ENCODE measurements at regions not wholly inside any gene's neighbourhood (a gene's known extent, or its start where the extent isn't known, plus 50 kb on each side); places are given as distances from the start of the nearest gene placed in this dataset.

DNA sequence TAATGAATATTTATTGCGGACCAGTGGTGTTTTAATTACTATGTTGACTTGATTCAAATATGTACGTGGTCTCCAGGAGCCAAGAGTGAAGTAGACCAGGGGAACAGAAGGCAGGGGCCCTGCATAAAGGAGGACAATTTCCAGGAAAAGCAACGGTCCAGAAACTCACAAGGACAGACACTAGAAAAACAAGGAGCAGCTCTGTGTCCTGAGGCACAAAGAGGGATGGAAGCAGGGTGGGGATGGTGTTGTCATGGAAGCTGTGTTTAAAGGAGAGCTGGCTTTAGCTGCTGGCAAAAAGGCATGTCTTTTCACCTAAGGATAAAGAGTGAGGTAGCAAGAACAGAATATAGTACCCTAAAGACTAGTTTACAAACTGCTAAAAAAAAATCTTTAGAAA is 254.1 kb upstream of the TENM3 start:
- Histone ChIP-seq H3K27me3 (ENCODE audit: control insufficient read depth, insufficient read depth, low read length) (no peaks in the 10 kb centered on the region), H3K9me3 (replicated peaks; ENCODE audit: control insufficient read depth, low read depth, low read length) (no peaks in the 10 kb centered on the region), H3K36me3 (ENCODE audit: control insufficient read depth, insufficient read depth, low read length) (no peaks in the 10 kb centered on the region), H3K4me3 (ENCODE audit: low read length) (no peak overlapping the region), H3K4me1 (ENCODE audit: control insufficient read depth, insufficient read depth, low read length) (no peaks in the 10 kb centered on the region), H3K27ac (ENCODE audit: low read length) (no peak overlapping the region)
- DNase-seq, result no peak
- 43% methylated on average over 2 of the region's 3 CpGs for WGBS (ENCODE audit: insufficient coverage)

DNA sequence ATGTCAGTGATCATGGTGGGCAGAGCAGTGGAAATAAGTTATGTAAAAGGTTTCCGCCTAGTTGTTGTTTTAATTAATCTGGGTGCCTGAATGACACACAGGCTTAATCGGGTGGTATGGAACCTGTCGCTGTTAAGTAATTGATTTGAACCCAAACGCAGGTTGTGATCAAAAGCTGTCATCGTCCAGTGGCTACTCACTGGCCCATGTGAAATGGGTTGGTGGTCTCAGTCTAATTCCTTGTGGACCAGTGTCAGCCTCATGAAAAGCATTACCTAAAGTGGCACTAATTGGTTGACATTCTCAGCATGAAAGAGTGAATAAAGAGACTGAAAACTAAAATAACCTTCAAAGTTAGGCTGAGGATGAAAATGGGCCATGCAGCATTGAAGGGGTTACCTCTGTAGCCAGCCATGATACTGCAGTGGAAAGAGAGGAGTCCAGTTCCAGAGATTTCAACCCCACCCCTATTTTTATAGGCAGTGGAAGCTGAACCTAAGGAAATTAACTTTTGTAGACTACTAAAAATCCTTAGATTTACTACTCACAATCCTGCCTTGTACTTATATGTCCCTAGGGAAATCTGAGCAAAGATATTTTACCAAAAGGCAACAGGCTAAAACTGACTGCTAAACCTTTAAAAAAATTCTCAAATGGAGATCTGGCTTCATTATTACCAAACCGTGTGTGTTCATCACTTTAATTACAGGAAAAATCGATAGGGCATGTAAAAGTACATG is 251.7 kb upstream of the TENM3 start:
- H3K4me3 ChIP-seq (ENCODE audit: low read length), result no peak overlapping the region
- 63% methylated on average over 5 of the region's 7 CpGs for WGBS (ENCODE audit: insufficient coverage)
- H3K4me1 ChIP-seq (ENCODE audit: control insufficient read depth, insufficient read depth, low read length), result no peaks in the 10 kb centered on the region
- peak; percentile 48 for DNase-seq
- no peaks in the 10 kb centered on the region for H3K27me3 ChIP-seq (ENCODE audit: control insufficient read depth, insufficient read depth, low read length)
- H3K36me3 ChIP-seq (ENCODE audit: control insufficient read depth, insufficient read depth, low read length), result no peaks in the 10 kb centered on the region
- no peaks in the 10 kb centered on the region for H3K9me3 ChIP-seq (replicated peaks; ENCODE audit: control insufficient read depth, low read depth, low read length)
- no peak overlapping the region for H3K27ac ChIP-seq (ENCODE audit: low read length)

DNA sequence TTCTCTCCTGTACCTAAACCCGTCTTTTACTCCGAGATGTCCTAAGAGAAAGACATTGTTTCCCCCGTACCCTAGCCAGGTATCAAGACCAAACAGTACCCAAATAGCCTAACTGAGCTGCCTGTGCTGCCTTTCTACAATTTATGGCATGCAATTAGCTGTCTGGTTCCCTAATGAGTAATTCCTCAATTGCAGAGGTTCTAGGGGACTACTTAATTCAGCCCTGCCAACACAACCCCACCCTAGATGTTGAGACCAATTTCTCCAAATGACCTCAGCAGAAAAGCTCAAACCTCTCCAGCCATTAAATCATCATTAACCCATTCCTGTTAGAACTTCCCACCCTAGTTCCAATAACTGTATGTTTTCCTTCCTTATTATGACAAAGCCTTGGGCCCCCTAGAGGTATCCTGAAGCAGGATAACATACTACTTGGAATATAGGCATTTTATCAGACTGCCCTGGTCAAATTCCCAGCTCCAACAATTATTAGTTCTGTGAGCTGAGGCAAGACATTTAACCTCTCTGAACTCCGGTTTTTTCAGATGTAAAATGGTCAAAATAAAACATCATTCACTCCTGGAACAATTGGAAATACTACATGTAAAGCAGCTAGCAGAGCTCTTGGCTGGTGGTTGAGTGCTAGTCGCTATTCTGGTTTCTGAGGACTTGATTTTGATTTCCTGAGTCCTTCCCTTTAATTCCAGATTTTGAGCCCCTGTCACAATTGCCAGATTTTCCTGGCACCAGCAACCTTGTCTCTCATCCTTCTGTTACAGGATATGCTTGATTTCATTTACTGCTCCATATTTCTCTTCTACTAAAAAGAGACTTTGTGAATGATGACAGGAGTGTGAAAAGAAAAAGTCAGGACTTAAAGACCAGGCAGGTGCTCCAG is 244.6 kb upstream of the TENM3 start:
- DNase-seq, result peak; percentile 66
- no peaks in the 10 kb centered on the region for H3K4me1 ChIP-seq (ENCODE audit: control insufficient read depth, insufficient read depth, low read length)
- H3K9me3 ChIP-seq (replicated peaks; ENCODE audit: control insufficient read depth, low read depth, low read length), result no peaks in the 10 kb centered on the region
- H3K27me3 ChIP-seq (ENCODE audit: control insufficient read depth, insufficient read depth, low read length), result no peaks in the 10 kb centered on the region
- no peaks in the 10 kb centered on the region for H3K36me3 ChIP-seq (ENCODE audit: control insufficient read depth, insufficient read depth, low read length)
- no peak overlapping the region for H3K27ac ChIP-seq (ENCODE audit: low read length)
- 72% methylated on average over 3 of the region's 5 CpGs for WGBS (ENCODE audit: insufficient coverage)
- no peak overlapping the region for H3K4me3 ChIP-seq (ENCODE audit: low read length)

DNA sequence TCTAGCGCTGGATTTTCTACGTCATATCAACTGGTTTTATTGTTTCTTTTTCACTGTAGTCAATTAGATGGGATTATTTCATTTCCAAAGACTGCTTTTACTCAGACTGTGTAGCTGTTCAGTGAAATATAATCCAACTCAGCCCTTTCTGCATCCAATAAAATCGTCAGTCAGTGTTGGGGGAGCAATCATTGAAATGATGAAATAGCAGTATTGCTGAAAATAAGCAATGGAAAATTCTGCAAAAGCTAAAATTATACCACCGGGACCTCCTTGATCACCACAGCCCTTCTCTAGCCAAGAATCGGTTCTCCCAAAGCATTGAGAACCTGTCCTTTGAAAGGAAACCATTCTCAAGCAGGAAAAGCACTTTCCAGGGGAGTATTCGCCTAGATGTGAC is 243.1 kb upstream of the TENM3 start:
- DNase-seq, result peak; percentile 82
- Histone ChIP-seq H3K9me3 (replicated peaks; ENCODE audit: control insufficient read depth, low read depth, low read length) (no peaks in the 10 kb centered on the region), H3K4me1 (ENCODE audit: control insufficient read depth, insufficient read depth, low read length) (no peaks in the 10 kb centered on the region), H3K4me3 (ENCODE audit: low read length) (no peak overlapping the region), H3K36me3 (ENCODE audit: control insufficient read depth, insufficient read depth, low read length) (no peaks in the 10 kb centered on the region), H3K27me3 (ENCODE audit: control insufficient read depth, insufficient read depth, low read length) (no peaks in the 10 kb centered on the region), H3K27ac (ENCODE audit: low read length) (no peak overlapping the region)
- no CpG with 5 or more reads among the region's 6 CpGs for WGBS (ENCODE audit: insufficient coverage)

- Histone ChIP-seq H3K27ac (ENCODE audit: low read length) (no peak overlapping the region), H3K9me3 (replicated peaks; ENCODE audit: control insufficient read depth, low read depth, low read length) (no peaks in the 10 kb centered on the region), H3K4me1 (ENCODE audit: control insufficient read depth, insufficient read depth, low read length) (no peaks in the 10 kb centered on the region), H3K27me3 (ENCODE audit: control insufficient read depth, insufficient read depth, low read length) (no peaks in the 10 kb centered on the region), H3K4me3 (ENCODE audit: low read length) (no peak overlapping the region), H3K36me3 (ENCODE audit: control insufficient read depth, insufficient read depth, low read length) (no peaks in the 10 kb centered on the region)
- 83% methylated on average over 1 of the region's 1 CpG for WGBS (ENCODE audit: insufficient coverage)
- DNase-seq, result peak; percentile 29
These were observed 232.3 kb upstream of the TENM3 start for GRCh38 chr4:182010876-182011275.

- Histone ChIP-seq H3K36me3 (ENCODE audit: control insufficient read depth, insufficient read depth, low read length) (no peaks in the 10 kb centered on the region), H3K27ac (ENCODE audit: low read length) (no peak overlapping the region), H3K27me3 (ENCODE audit: control insufficient read depth, insufficient read depth, low read length) (no peaks in the 10 kb centered on the region), H3K4me1 (ENCODE audit: control insufficient read depth, insufficient read depth, low read length) (no peaks in the 10 kb centered on the region), H3K4me3 (ENCODE audit: low read length) (no peak overlapping the region), H3K9me3 (replicated peaks; ENCODE audit: control insufficient read depth, low read depth, low read length) (no peaks in the 10 kb centered on the region)
- WGBS (ENCODE audit: insufficient coverage), result no CpG with 5 or more reads among the region's 5 CpGs
- no peak for DNase-seq
These were observed 229.0 kb upstream of the TENM3 start for GRCh38 chr4:182014164-182014563.

DNA sequence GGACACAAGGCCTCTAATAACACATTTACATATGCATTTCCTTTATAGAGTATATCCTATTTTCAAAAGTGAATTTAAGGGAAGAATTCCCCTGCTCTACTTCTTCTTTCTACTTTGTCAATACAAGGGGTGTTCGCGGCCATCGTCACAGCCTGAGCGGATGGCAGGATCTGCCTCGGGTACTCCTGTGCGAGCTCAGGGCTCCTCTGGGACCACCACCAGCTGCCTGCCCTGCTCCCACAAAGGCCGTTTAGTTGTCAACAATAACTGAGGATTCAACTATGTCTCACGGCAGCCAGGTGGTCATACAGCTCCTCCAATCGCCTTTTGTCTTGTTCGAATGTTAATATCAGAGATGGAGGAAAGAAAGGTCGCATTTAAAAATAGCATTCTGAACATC is 228.2 kb upstream of the TENM3 start:
- Histone ChIP-seq H3K4me3 (ENCODE audit: low read length) (no peak overlapping the region), H3K27ac (ENCODE audit: low read length) (no peak overlapping the region), H3K36me3 (ENCODE audit: control insufficient read depth, insufficient read depth, low read length) (no peaks in the 10 kb centered on the region), H3K27me3 (ENCODE audit: control insufficient read depth, insufficient read depth, low read length) (no peaks in the 10 kb centered on the region), H3K4me1 (ENCODE audit: control insufficient read depth, insufficient read depth, low read length) (no peaks in the 10 kb centered on the region), H3K9me3 (replicated peaks; ENCODE audit: control insufficient read depth, low read depth, low read length) (no peaks in the 10 kb centered on the region)
- no peak for DNase-seq
- 79% methylated on average over 6 of the region's 11 CpGs for WGBS (ENCODE audit: insufficient coverage)

GRCh38 chr4:182015893-182016292 is 227.3 kb upstream of the TENM3 start:
- Histone ChIP-seq H3K27ac (ENCODE audit: low read length) (no peak overlapping the region), H3K36me3 (ENCODE audit: control insufficient read depth, insufficient read depth, low read length) (no peaks in the 10 kb centered on the region), H3K4me3 (ENCODE audit: low read length) (no peak overlapping the region), H3K4me1 (ENCODE audit: control insufficient read depth, insufficient read depth, low read length) (no peaks in the 10 kb centered on the region), H3K27me3 (ENCODE audit: control insufficient read depth, insufficient read depth, low read length) (no peaks in the 10 kb centered on the region), H3K9me3 (replicated peaks; ENCODE audit: control insufficient read depth, low read depth, low read length) (no peaks in the 10 kb centered on the region)
- DNase-seq, result no peak
- 80% methylated on average over 1 of the region's 6 CpGs for WGBS (ENCODE audit: insufficient coverage)

- Histone ChIP-seq H3K27me3 (ENCODE audit: control insufficient read depth, insufficient read depth, low read length) (no peaks in the 10 kb centered on the region), H3K9me3 (replicated peaks; ENCODE audit: control insufficient read depth, low read depth, low read length) (no peaks in the 10 kb centered on the region), H3K4me3 (ENCODE audit: low read length) (no peak overlapping the region), H3K36me3 (ENCODE audit: control insufficient read depth, insufficient read depth, low read length) (no peaks in the 10 kb centered on the region), H3K4me1 (ENCODE audit: control insufficient read depth, insufficient read depth, low read length) (no peaks in the 10 kb centered on the region), H3K27ac (ENCODE audit: low read length) (no peak overlapping the region)
- no peak for DNase-seq
- WGBS (ENCODE audit: insufficient coverage), result no CpG with 5 or more reads among the region's 5 CpGs
These were observed 226.2 kb upstream of the TENM3 start for GRCh38 chr4:182017038-182017437.

- 83% methylated on average over 1 of the region's 2 CpGs for WGBS (ENCODE audit: insufficient coverage)
- H3K36me3 ChIP-seq (ENCODE audit: control insufficient read depth, insufficient read depth, low read length), result no peaks in the 10 kb centered on the region
- H3K9me3 ChIP-seq (replicated peaks; ENCODE audit: control insufficient read depth, low read depth, low read length), result no peaks in the 10 kb centered on the region
- H3K27ac ChIP-seq (ENCODE audit: low read length), result no peak overlapping the region
- H3K27me3 ChIP-seq (ENCODE audit: control insufficient read depth, insufficient read depth, low read length), result no peaks in the 10 kb centered on the region
- H3K4me1 ChIP-seq (ENCODE audit: control insufficient read depth, insufficient read depth, low read length), result no peaks in the 10 kb centered on the region
- H3K4me3 ChIP-seq (ENCODE audit: low read length), result no peak overlapping the region
- no peak for DNase-seq
These were observed 224.5 kb upstream of the TENM3 start for GRCh38 chr4:182018691-182019090.

All from muscle of leg (tissue), 3 donors.